HG03064 (cell line): ENCODE measurements at regions not wholly inside any gene's neighbourhood (a gene's known extent, or its start where the extent isn't known, plus 50 kb on each side); places are given as distances from the start of the nearest gene placed in this dataset.

ENCODE experiments used
- ATAC-seq: cut with Tn5 transposase; IDR thresholded peaks from one replicate; pipeline ENCODE4 v1.9.1; 2021; ENCODE audit warnings: low read depth; ENCODE audit not compliant: unreplicated experiment

- no peak for ATAC-seq
Observed at GRCh38 chr19:28898249-28898648, 314.7 kb downstream of the UQCRFS1 start.

DNA sequence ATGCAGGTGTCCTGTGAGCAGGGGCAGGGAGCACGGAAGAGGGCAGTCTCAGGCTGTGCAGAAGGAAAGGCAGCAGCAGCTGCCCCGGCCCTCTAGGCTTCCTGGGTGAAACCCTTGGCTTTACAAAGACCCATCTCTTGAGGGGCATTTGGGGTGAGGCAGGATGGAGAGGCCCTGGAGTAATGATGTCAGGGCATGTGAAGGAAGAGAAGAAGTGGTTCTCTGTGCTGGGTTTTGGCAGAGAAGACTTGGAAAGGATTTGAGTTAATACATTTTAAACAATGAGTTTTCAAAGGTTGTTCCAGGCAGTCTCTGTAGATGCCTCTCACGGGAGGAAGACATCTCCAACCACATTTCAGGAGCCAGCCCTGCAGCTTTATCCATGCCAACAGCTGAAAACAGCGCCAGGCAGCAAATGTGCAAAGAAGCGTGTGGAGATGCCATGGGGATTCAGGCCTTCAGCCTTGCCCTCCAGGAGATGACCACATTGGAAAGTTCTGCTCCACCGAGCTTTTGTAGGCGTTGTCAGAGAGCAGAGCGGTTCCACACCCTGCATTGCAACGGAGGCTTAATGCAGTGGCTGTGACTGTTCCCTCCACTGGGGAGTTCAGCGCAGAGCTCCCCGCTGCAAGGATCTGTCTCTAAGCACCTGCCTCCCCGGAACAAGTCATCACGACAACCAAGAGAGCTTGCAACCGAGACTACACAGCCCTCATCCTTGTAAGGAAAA is 322.8 kb downstream of the UQCRFS1 start:
- ATAC-seq, result no peak

GRCh38 chr19:28887920-28888618 is 324.9 kb downstream of the UQCRFS1 start:
- no peak for ATAC-seq

DNA sequence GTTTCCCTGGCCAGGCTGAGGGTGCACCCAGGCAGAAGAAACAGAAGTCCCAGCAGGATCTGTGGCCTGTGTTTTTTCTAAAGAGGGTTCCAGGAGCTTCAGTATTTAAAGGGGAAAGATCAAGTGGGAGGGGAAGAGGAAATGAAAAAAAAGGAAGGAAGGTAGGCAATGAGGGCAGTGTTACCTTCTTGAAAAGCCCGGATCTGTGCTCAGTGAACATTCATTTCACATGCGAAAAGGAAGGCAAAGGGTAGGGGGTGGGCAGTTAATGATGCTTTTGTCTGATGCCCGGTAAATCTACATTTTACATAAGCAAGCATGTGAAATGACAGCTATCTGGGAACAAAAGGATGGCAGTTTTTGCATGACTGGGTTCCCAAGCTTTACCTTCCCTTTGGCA is 326.2 kb downstream of the UQCRFS1 start:
- no peak for ATAC-seq

DNA sequence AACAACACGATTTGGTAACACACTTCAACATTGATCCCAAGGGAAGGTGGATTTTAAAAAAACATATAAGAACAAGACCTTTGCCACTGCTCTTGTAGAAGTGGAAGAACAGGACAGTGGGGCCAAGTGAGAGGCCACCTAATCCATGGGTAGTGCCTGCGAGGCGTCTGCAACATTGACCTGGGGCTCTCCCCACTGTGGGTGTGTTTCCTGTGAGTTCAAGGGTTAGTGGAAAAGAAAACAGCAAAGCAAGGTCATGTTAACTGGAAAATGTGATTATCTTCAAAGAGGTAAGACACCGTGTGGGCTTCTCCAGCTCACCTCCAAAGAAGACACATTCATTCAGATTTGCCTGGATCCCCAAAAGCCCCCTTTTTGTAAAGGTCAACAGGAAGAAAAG is 327.0 kb downstream of the UQCRFS1 start:
- ATAC-seq, result no peak

- ATAC-seq, result no peak
Observed at GRCh38 chr19:28884786-28885476, 328.0 kb downstream of the UQCRFS1 start.

- no peak for ATAC-seq
Observed at GRCh38 chr19:28883241-28883693, 329.7 kb downstream of the UQCRFS1 start.

DNA sequence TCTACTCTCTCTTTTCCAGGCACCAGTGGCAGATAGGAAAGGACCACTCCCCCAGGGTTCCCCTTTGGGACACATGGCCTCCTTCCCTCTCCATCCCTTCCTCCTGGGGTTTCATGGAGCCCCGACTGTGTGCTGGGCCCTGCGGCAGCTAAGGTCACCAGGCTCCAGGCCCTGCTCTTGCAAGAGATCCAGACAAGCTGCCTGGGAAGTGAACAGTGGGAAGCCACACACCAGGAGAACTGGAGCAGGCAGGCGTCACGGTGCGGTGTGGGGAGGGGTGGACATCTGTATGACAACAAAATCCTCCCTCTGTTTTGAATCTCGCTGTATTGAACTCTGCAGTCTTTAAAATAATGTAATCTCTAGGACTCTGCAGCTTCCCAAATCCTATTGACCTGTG is 330.1 kb downstream of the UQCRFS1 start:
- ATAC-seq, result no peak

GRCh38 chr19:28881616-28882015 is 331.3 kb downstream of the UQCRFS1 start:
- no peak for ATAC-seq

GRCh38 chr19:28880735-28881401 is 332.1 kb downstream of the UQCRFS1 start:
- ATAC-seq, result no peak

DNA sequence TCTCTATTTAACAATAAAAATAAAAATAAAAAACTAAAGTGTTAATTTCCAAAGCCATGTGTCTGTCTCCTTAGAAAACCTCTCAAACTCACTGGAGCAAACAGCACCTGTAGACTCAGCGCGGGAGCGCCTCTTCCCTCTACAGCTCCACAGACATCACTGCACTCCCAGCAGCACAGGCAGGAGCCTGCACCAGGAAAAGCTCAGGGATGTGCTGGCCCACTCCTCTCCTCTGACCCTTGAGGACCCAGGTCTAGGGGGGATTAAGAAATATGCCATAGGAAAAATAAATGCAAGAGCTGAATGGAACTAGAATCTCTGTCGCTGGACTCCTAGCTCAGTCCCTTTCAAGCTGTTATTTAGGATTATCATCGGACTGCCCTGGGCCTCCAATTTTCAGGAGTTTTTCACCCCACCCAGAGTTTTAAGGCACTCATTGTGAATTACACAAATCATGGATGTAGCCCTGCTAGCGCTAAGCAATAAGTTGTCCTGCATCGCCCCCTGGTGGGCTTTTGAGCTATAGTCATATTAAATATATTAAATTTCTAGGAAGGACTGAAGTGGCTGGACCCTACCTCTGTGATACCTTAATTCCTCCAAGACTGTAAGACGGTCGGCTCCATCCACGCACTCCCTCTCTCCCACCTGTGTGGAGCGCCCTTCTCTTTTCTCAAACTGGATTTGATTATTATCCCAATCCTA is 333.9 kb downstream of the UQCRFS1 start:
- ATAC-seq, result no peak

GRCh38 chr19:28876609-28877123 is 336.3 kb downstream of the UQCRFS1 start:
- no peak for ATAC-seq

DNA sequence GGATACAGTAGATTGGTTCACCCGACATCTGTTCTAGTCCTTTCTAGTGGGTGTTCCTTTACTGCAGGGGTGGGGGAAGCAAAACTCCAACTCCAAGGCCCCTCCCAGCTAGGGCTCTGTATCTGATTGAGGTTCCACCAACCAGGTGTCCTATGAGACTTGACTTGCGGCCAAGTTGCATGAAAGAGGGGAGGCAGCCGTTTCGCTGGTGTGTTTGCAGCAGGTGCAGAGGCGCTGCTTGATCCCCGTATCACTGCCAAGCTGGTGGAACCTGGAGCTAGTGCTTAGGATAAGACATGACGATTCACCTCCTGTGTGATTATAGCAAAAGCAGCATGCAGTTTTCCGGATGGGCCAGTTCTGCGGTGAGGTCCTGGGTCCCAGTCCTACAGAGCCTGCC is 338.2 kb downstream of the UQCRFS1 start:
- no peak for ATAC-seq

- no peak for ATAC-seq
Observed at GRCh38 chr19:28873301-28873700, 339.6 kb downstream of the UQCRFS1 start.

DNA sequence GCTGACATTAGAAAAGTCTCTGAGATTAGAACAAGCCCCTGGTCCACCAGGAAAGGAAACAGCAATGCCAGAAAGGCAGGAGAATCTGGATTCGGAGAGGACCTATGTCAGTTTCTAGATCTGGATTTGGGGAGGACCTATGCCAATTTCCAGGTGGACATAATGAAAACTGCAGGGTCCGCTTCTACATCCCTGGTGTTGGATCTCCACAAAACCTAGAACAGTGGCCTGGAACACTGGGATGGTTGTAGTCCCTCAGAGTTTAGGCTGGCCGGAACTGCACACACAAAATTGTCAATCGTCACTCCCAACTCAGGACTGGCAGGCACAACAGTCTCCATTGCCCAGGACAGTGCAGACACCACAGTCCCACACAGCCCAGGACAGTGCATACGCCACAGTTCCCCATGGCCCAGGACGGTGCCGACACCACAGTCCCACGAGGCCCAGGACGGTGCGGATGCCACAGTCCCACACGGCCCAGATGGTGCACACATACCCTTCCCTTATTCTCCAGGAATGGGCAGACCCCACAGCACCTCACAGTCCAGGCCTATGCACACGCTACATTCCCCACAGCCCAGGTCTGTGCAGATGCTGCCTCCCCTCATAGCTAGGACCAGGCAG is 341.7 kb downstream of the UQCRFS1 start:
- ATAC-seq, result no peak

DNA sequence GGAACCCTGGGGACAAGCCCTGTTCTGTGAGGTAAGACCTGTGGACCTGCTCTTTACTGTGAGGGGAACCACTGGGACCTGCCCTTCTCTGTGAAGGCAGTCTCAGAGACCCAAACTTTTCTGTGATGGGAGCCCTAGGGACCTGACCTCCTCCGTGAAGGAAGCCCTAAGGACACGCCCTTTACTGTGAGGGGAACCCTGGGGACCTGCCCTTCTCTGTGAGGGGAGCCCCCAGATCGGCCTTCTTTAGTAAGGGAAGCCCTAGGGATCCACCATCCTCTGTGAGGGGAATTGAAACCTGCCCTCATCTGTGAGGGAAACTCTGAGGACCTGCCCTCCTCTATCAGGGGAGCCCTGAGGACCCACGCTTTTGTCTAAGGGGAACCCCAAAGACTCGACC is 343.5 kb downstream of the UQCRFS1 start:
- ATAC-seq, result no peak

DNA sequence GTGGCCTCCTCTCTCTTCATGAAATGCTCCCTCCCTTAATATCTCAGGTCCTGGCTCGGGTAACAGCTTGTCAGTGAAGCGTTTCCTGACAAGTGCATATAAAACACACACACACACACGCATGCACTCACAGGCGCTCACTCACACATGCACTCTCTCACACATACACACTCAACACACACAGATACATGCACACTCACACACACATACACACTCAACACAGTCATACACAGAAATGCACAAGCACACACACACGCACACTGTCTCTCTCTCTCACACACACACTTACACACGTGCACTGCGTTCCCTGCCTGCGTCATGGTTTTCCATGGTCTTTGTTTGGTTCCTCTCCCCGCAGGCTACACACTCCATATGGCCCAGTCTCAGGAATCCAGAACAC is 344.1 kb downstream of the UQCRFS1 start:
- ATAC-seq, result no peak

DNA sequence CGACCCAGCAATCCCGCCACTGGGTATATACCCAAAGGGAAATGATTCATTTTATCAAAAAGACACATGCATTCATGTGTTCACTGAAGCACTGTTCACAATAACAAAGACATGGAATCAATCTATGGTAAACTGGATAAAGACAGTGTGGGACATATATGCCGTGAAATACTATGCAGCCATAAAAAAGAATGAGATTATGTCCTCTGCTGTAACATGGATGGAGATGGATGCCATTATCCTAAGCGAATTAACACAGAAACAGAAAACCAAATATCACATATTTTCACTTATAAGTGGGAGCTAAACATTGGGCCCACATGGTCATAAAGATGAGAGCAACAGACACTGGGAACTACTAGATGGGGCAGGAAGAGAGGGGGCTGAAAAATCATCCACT is 345.0 kb downstream of the UQCRFS1 start:
- no peak for ATAC-seq

GRCh38 chr19:28864577-28865042 is 348.3 kb downstream of the UQCRFS1 start:
- ATAC-seq, result no peak
